Endothelial cell of umbilical vein (primary cell): ENCODE measurements at regions not wholly inside any gene's neighbourhood (a gene's known extent, or its start where the extent isn't known, plus 50 kb on each side); places are given as distances from the start of the nearest gene placed in this dataset.

Source experiments
- BruUV-seq: library from RNA; stranded (reverse); fragments of 400-500 nt; replicated peaks from 2 replicates; lab custom pipeline; 2021; lab: Mats Ljungman, UMichigan
- CTCF ChIA-PET: fragments of 300-600, 350-600 bp; sonication (Branson Sonifier 250); formaldehyde crosslinking; loops from one replicate; lab custom pipeline; 2021; ENCODE audit warnings: antibody characterized with exemption, inconsistent platforms; lab: Charles Lee
- POLR2A ChIA-PET: fragments of 300-600, 350-600 bp; sonication (Branson Sonifier 250); formaldehyde crosslinking; loops from one replicate; lab custom pipeline; 2021; ENCODE audit warnings: antibody characterized with exemption, inconsistent platforms; lab: Charles Lee
- DNase-seq: peaks from one replicate; pipeline ENCODE4 v3.0.0-alpha.2; 2011; ENCODE audit warnings: low read depth, low spot score
- FAIRE-seq: peaks from 2 replicates; lab custom pipeline; 2011; peaks lifted over from hg19 to GRCh38; lab: Jason Lieb, UNC
- H2AFZ ChIP-seq: 2 replicates; pipeline ENCODE4 v1.6.0; 2012; ENCODE audit warnings: low read depth, low read length, control low read depth, inconsistent platforms
- H3K27ac ChIP-seq: 2 replicates; pipeline ENCODE4 v1.5.1; 2011; ENCODE audit warnings: low read depth, mild to moderate bottlenecking, control low read depth, low read length, moderate library complexity; ENCODE audit not compliant: insufficient read depth
- H3K27me3 ChIP-seq, 2 experiments: 2 replicates each; pipeline versions ENCODE4 v1.6.0 to v1.6.1; 2011; ENCODE audit warnings: low read length in 2 of 2, mixed read lengths in 1 of 2; ENCODE audit not compliant: control insufficient read depth in 2 of 2, insufficient read depth in 2 of 2
- H3K36me3 ChIP-seq, 2 experiments: 2 replicates in 1 of 2; 3 replicates in 1 of 2; pipeline ENCODE4 v1.5.1; 2011; ENCODE audit warnings: low read length in 2 of 2, mild to moderate bottlenecking in 1 of 2, moderate library complexity in 1 of 2; ENCODE audit not compliant: control insufficient read depth in 2 of 2, insufficient read depth in 2 of 2; ENCODE audit errors: extremely low read depth in 1 of 2
- H3K4me1 ChIP-seq: 3 replicates; pipeline ENCODE4 v1.5.1; 2011; ENCODE audit warnings: mild to moderate bottlenecking, low read length; ENCODE audit not compliant: control insufficient read depth, insufficient read depth; ENCODE audit errors: extremely low read depth
- H3K4me2 ChIP-seq: 2 replicates; pipeline ENCODE4 v1.6.1; 2011; ENCODE audit warnings: low read length, control low read depth, mixed read lengths; ENCODE audit not compliant: insufficient read depth
- H3K4me3 ChIP-seq, 3 experiments: fragments of 200-600 bp in 1 of 3; sonication (generic), shearing (Covaris generic) in 1 of 3; replicated peaks in 1 of 3; 2 replicates each; pipeline ENCODE4 v1.5.1; 2011 to 2016; ENCODE audit warnings: control low read depth in 3 of 3, low read length in 3 of 3, mild to moderate bottlenecking in 2 of 3, inconsistent platforms in 1 of 3, low read depth in 1 of 3, moderate library complexity in 1 of 3; ENCODE audit not compliant: insufficient read depth in 1 of 3
- H3K79me2 ChIP-seq: 2 replicates; pipeline ENCODE4 v1.6.0; 2012; ENCODE audit warnings: low read length, inconsistent platforms; ENCODE audit not compliant: control insufficient read depth, insufficient read depth
- H3K9ac ChIP-seq: replicated peaks from 2 replicates; pipeline ENCODE3; 2011; ENCODE audit warnings: low read length, control low read depth; ENCODE audit not compliant: insufficient read depth; ENCODE audit errors: extremely low read depth
- H3K9me1 ChIP-seq: replicated peaks from 3 replicates; pipeline ENCODE4 v1.6.0; 2011; ENCODE audit warnings: mild to moderate bottlenecking, low read length; ENCODE audit not compliant: control insufficient read depth, insufficient read depth; ENCODE audit errors: extremely low read depth
- H3K9me3 ChIP-seq: replicated peaks from 2 replicates; pipeline ENCODE4 v1.5.1; 2012; ENCODE audit warnings: low read length, inconsistent platforms; ENCODE audit not compliant: control insufficient read depth, insufficient read depth
- H4K20me1 ChIP-seq: replicated peaks from 2 replicates; pipeline ENCODE3; 2011; ENCODE audit warnings: mild to moderate bottlenecking, low read length; ENCODE audit not compliant: control insufficient read depth, insufficient read depth; ENCODE audit errors: extremely low read depth
- EZH2 ChIP-seq: IDR thresholded peaks from 2 replicates; pipeline ENCODE4 v1.6.1; 2012; ENCODE audit warnings: borderline replicate concordance, low read depth, mild to moderate bottlenecking, moderate library complexity, low read length, inconsistent platforms; ENCODE audit not compliant: severe bottlenecking
- FOS ChIP-seq: IDR thresholded peaks from 2 replicates; pipeline ENCODE4 v1.6.1; 2011; ENCODE audit warnings: mild to moderate bottlenecking, low read length, moderate library complexity, borderline replicate concordance; ENCODE audit not compliant: insufficient read depth
- GATA2 ChIP-seq: IDR thresholded peaks from 2 replicates; pipeline ENCODE4 v1.7.0; 2011; ENCODE audit warnings: low read depth, mild to moderate bottlenecking, moderate library complexity, mixed read lengths, low read length; ENCODE audit not compliant: insufficient read length, insufficient read depth
- JUN ChIP-seq: IDR thresholded peaks from 2 replicates; pipeline ENCODE4 v1.6.1; 2011; ENCODE audit warnings: borderline replicate concordance, low read depth; ENCODE audit not compliant: insufficient read length, insufficient read depth
- MAX ChIP-seq: IDR thresholded peaks from 2 replicates; pipeline ENCODE4 v1.6.1; 2011; ENCODE audit not compliant: insufficient read depth, insufficient read length
- MYC ChIP-seq: IDR thresholded peaks from one replicate; pipeline ENCODE4 v1.6.1; 2011; ENCODE audit warnings: mild to moderate bottlenecking, low read depth, low read length
- POLR2A ChIP-seq: IDR thresholded peaks from 2 replicates; pipeline ENCODE4 v1.6.1; 2012; ENCODE audit warnings: low read depth, mild to moderate bottlenecking, control low read depth, low read length
- POLR2AphosphoS5 ChIP-seq: IDR thresholded peaks from 2 replicates; pipeline ENCODE4 v1.6.1; 2012; ENCODE audit warnings: low read depth, mild to moderate bottlenecking, control low read depth, low read length, moderate library complexity; ENCODE audit not compliant: insufficient read depth
- dilution Hi-C: fragments of 300-500 bp; cut with MboI; formaldehyde crosslinking; loops from one replicate; pipeline ENCODE4 v1.15.0; 2019; ENCODE audit warnings: low sequenced_read_pairs; ENCODE audit not compliant: extremely low pct_ligation_motif_present
- intact Hi-C: fragments of 100-400 bp; cut with micrococcal nuclease; formaldehyde crosslinking; loops from one replicate; pipeline ENCODE4 v1.10.0; 2022
- TF ChIP-seq, protein P1 (sequence below), 2 donors: IDR thresholded peaks; 1 replicate in 1 of 2; 2 replicates in 1 of 2; pipeline ENCODE4 v1.5.1; 2011; ENCODE audit warnings: low read length in 2 of 2, mild to moderate bottlenecking in 2 of 2, moderate library complexity in 2 of 2, control low read depth in 1 of 2, inconsistent platforms in 1 of 2, low read depth in 1 of 2; ENCODE audit not compliant: insufficient read depth in 1 of 2; ENCODE audit errors: extremely low read depth in 1 of 2

DNA sequence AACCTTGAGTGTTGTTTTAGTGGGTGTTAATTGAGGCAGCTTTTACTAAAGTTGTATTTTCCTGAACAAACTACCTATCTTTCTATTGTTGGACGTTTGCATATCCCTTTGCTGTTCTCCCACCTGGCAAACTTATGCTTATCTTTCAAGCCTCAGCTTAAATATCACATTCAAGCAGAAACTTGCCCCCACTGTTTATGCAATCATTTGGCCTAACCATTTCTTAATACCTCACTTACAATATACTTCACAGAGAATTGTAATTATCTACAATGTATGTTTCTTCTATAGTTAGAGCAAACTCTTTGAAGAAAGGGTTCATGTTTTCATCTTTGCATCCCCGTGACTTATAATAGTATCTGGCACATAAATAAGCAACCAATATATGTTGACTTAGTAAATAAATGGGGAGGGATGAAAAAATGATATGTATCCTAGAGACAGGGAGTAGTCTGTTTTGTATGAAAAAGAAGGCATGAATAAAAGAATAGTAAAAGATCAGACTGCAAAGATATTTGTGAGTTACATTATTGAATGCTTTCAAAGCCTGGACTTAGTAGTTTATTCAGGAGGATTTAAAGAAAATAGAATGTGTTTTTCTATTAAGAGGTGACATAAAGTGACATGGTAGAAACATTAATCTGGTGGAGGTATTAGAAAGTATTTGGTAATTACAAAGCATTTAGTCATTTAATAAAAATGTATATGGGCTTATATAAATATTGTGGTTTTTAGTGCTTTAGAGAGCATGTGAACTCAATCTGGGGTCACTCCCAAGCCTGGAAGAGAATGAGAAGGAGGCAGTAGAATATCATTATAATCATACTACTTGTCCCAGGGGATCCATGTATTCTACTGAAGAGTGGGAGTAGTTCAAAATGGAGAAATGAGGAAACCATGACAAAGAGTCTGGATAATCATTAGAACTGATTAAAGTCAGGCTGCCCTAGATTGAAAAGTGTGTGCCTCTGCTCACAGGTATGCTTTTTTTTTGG lies 60.0 kb upstream of the DCBLD2 start:
- Histone ChIP-seq H3K4me2 (peak overlapping the region; percentile 12), H2AFZ (peak overlapping the region; percentile 27), H3K9ac (no peak overlapping the region), H3K36me3 (no peaks in the 10 kb centered on the region), H3K27me3 (no peaks in the 10 kb centered on the region), H3K4me1 (peaks cover 27% of the 10 kb centered on the region), H3K9me1 (no peaks in the 10 kb centered on the region), H3K9me3 (no peaks in the 10 kb centered on the region), H3K79me2 (no peaks in the 10 kb centered on the region), H4K20me1 (no peaks in the 10 kb centered on the region), H3K4me3 (no peak overlapping the region), H3K27ac (peak overlapping the region; percentile 63)
- intact Hi-C loops = no loop called here
- BruUV-seq = no TSS peak
- ChIA-PET POLR2A (no interaction called here), CTCF (interaction anchor here (1.3 to 2.2 kb wide), 2 partner anchors 16 to 33 kb away, joined by 4 to 8 read pairs; no protein-coding TSS in a partner anchor)
- peak; percentile 32 for DNase-seq
- TF ChIP-seq EZH2 (no peak), FOS (peak; percentile 24)
- no peak for FAIRE-seq
- dilution Hi-C loops = no loop called here

DNA sequence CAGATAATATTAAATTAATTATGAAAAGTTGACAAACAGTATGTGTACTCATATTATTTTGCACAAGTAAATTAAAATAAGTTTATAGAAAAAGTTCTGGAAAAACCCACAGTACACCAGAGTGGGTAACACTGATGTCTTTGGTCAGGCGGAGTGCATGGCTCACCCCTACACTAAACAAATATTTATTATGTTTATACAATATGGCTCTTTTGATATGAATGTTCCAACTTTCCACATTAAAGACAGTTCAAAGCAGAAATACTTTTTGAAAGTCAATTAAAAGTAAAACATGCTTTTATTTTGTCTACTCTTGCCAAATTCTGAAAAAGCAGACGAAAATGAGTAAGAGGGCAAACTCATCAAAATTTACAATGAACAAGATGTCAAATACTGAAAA lies 56.2 kb upstream of the DCBLD2 start:
- Histone ChIP-seq H3K4me3 (no peak overlapping the region), H3K9ac (no peak overlapping the region), H3K9me1 (no peaks in the 10 kb centered on the region), H3K4me1 (peaks cover 22% of the 10 kb centered on the region), H3K27ac (no peak overlapping the region), H4K20me1 (no peaks in the 10 kb centered on the region), H3K27me3 (no peaks in the 10 kb centered on the region), H3K79me2 (no peaks in the 10 kb centered on the region), H3K36me3 (no peaks in the 10 kb centered on the region), H2AFZ (no peak overlapping the region), H3K9me3 (no peaks in the 10 kb centered on the region), H3K4me2 (no peak overlapping the region)
- POLR2A ChIA-PET = no interaction called here
- FAIRE-seq (no peak), DNase-seq (no peak)
- dilution Hi-C loops (no loop called here), intact Hi-C loops (no loop called here)
- CTCF ChIA-PET = no interaction called here
- no TSS peak for BruUV-seq
- TF ChIP-seq MAX (no peak), EZH2 (no peak), JUN (no peak), FOS (no peak), MYC (no peak), POLR2A (no peak), POLR2AphosphoS5 (no peak), GATA2 (no peak)
- TF ChIP-seq, protein P1, sequence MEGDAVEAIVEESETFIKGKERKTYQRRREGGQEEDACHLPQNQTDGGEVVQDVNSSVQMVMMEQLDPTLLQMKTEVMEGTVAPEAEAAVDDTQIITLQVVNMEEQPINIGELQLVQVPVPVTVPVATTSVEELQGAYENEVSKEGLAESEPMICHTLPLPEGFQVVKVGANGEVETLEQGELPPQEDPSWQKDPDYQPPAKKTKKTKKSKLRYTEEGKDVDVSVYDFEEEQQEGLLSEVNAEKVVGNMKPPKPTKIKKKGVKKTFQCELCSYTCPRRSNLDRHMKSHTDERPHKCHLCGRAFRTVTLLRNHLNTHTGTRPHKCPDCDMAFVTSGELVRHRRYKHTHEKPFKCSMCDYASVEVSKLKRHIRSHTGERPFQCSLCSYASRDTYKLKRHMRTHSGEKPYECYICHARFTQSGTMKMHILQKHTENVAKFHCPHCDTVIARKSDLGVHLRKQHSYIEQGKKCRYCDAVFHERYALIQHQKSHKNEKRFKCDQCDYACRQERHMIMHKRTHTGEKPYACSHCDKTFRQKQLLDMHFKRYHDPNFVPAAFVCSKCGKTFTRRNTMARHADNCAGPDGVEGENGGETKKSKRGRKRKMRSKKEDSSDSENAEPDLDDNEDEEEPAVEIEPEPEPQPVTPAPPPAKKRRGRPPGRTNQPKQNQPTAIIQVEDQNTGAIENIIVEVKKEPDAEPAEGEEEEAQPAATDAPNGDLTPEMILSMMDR (IDR thresholded peaks at IDR 0.05; ENCODE audit: extremely low read depth in 1 of 2, insufficient read depth in 1 of 2, low read depth in 1 of 2, low read length in 2 of 2) = no peak
